Immature natural killer cell (primary cell): ENCODE measurements at regions not wholly inside any gene's neighbourhood (a gene's known extent, or its start where the extent isn't known, plus 50 kb on each side); places are given as distances from the start of the nearest gene placed in this dataset.

Experiments
- DNase-seq, 3 donors: peaks; one replicate each; pipeline ENCODE4 v3.0.0; 2022; ENCODE audit warnings: mixed read lengths in 1 of 3
- H3K27ac Mint-ChIP-seq, 6 donors: one replicate each; pipeline ENCODE4 v1.8.0; 2020; ENCODE audit warnings: mixed read lengths in 6 of 6, mild to moderate bottlenecking in 5 of 6, inconsistent platforms in 4 of 6, moderate library complexity in 3 of 6
- H3K27me3 Mint-ChIP-seq, 3 donors: one replicate each; pipeline ENCODE4 v1.8.0; 2020 to 2021; ENCODE audit warnings: low read depth in 3 of 3, mild to moderate bottlenecking in 3 of 3, mixed read lengths in 3 of 3, moderate library complexity in 3 of 3, inconsistent platforms in 1 of 3
- H3K36me3 Mint-ChIP-seq, 3 donors: one replicate each; pipeline ENCODE4 v1.8.0; 2020; ENCODE audit warnings: mixed read lengths in 3 of 3, inconsistent platforms in 2 of 3, mild to moderate bottlenecking in 2 of 3
- H3K4me1 Mint-ChIP-seq, 2 donors: one replicate each; pipeline ENCODE4 v1.8.0; 2020; ENCODE audit warnings: inconsistent platforms in 2 of 2, mild to moderate bottlenecking in 2 of 2, mixed read lengths in 2 of 2, moderate library complexity in 1 of 2
- H3K4me3 Mint-ChIP-seq, 5 donors: one replicate each; pipeline ENCODE4 v1.8.0; 2020; ENCODE audit warnings: mild to moderate bottlenecking in 5 of 5, mixed read lengths in 5 of 5, inconsistent platforms in 3 of 5, moderate library complexity in 3 of 5
- H3K9me3 Mint-ChIP-seq, 6 donors: one replicate each; pipeline ENCODE4 v1.8.0; 2020; ENCODE audit warnings: mild to moderate bottlenecking in 6 of 6, mixed read lengths in 6 of 6, inconsistent platforms in 4 of 6, moderate library complexity in 3 of 6

GRCh38 chr20:17077030-17077429 lies 149.8 kb upstream of the PCSK2 start:
- Mint-ChIP-seq H3K4me1 (no peaks in the 10 kb centered on the region), H3K9me3 (peaks cover 0 to 10% (median 1%) of the 10 kb centered on the region in 6 donors), H3K36me3 (no peaks in the 10 kb centered on the region), H3K27me3 (peaks cover 0 to 7% (median 5%) of the 10 kb centered on the region in 3 donors), H3K4me3 (no peak overlapping the region), H3K27ac (no peak overlapping the region)
- DNase-seq: no peak

DNA sequence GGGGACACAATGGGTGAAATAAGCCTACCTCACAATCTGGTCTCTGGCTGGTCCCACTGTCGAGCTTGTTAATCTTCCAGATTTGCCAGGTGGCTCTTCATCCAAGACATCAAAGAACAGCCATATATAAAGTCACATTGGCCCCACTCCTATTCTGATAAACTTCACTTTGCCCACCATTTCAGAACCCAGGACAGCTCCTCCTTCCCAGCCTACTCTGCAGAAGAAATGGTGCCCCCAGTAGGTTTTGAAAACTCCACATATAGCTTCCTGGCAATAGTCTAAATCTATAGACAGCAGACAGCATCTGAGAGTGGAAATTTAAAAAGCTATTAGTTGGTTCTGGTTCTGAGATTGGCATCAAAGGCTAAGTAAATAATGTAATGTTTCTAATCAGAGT lies 143.1 kb upstream of the PCSK2 start:
- peaks cover 0 to 7% (median 5%) of the 10 kb centered on the region in 3 donors for H3K27me3 Mint-ChIP-seq
- no peak for DNase-seq
- no peaks in the 10 kb centered on the region for H3K36me3 Mint-ChIP-seq
- H3K27ac Mint-ChIP-seq: no peak overlapping the region
- H3K9me3 Mint-ChIP-seq: peaks cover 0 to 14% (median 5%) of the 10 kb centered on the region in 6 donors
- no peak overlapping the region for H3K4me3 Mint-ChIP-seq
- no peaks in the 10 kb centered on the region for H3K4me1 Mint-ChIP-seq

DNA sequence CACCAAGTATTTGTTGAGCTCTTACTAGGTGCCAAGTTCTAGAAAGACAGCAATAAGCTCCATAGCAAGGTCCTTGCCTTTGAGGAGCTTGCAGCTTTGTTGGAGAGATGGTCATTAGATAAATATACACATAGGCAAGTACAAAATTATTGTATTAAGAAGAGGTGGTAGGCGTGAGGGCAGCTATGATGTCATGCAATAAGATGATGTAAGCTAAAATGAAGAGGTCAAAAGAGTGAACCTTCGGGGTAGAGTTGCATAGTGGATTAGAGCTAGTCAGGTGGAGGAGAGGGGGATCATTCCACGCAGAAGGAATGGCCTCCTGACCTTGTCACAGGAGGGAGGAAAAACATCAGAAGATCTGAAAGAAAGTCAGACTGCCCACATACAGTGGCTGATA lies 141.9 kb upstream of the PCSK2 start:
- no peak for DNase-seq
- Mint-ChIP-seq H3K4me3 (no peak overlapping the region), H3K4me1 (no peaks in the 10 kb centered on the region), H3K36me3 (no peaks in the 10 kb centered on the region), H3K27me3 (peaks cover 0 to 7% (median 5%) of the 10 kb centered on the region in 3 donors), H3K27ac (no peak overlapping the region), H3K9me3 (peaks cover 0 to 14% (median 5%) of the 10 kb centered on the region in 6 donors)

DNA sequence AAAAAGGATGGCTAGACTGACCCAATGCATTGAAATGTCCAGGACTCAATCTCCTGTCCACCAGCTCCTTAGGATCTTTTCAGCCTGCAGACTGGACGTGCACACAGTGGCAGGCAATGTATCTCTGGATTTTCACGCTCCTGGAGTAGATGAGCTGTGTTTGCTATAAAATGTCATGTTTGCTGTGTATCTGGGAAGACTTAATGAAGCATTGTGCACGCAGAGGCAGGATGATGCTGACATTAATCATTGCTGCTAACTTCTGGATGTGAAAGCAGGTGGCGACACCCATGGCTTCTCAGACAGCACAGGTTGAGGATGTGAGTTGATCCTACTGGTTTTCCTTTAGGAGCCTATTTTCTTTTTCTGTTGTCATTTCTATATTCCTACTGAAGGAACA lies 133.1 kb upstream of the PCSK2 start:
- Mint-ChIP-seq H3K27me3 (peaks cover 0 to 2% (median 0%) of the 10 kb centered on the region in 3 donors), H3K9me3 (peaks cover 0 to 9% (median 2%) of the 10 kb centered on the region in 6 donors), H3K36me3 (no peaks in the 10 kb centered on the region), H3K4me1 (no peaks in the 10 kb centered on the region), H3K4me3 (no peak overlapping the region), H3K27ac (no peak overlapping the region)
- no peak for DNase-seq

DNA sequence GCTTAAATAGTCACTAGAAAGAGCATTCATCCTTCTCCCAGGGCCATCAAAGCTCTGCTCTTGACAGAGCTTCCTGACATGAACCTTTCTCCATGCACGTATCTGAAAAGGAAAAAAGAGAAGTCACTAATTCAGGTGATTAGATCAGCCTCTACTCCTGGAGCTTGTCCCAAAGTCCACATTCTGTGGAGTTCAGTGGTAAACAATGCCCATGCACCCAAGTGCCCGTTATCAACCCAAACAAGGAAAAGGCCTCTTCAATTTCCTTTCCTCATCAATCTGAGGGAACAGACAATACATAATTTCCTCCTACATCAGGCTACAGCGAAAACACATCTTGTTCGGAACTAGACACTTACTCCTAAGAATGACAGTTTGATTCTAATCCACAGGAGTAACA lies 129.2 kb upstream of the PCSK2 start:
- no peak overlapping the region for H3K4me3 Mint-ChIP-seq

GRCh38 chr20:17100506-17100905 lies 126.3 kb upstream of the PCSK2 start:
- Mint-ChIP-seq H3K36me3 (no peaks in the 10 kb centered on the region), H3K27me3 (peaks cover 0 to 3% (median 0%) of the 10 kb centered on the region in 3 donors), H3K4me1 (no peaks in the 10 kb centered on the region), H3K4me3 (no peak overlapping the region), H3K27ac (no peak overlapping the region), H3K9me3 (peaks cover 0 to 6% (median 3%) of the 10 kb centered on the region in 6 donors)
- no peak for DNase-seq

More for the DNA sequence above, 129.2 kb upstream of the PCSK2 start:
- H3K36me3 Mint-ChIP-seq: no peaks in the 10 kb centered on the region
- DNase-seq: no peak
- H3K27me3 Mint-ChIP-seq: peaks cover 0 to 3% (median 2%) of the 10 kb centered on the region in 3 donors
- H3K27ac Mint-ChIP-seq: no peak overlapping the region
- H3K9me3 Mint-ChIP-seq: peaks cover 0 to 4% (median 3%) of the 10 kb centered on the region in 6 donors
- H3K4me1 Mint-ChIP-seq: no peaks in the 10 kb centered on the region

GRCh38 chr20:17107127-17107526 lies 119.7 kb upstream of the PCSK2 start:
- H3K36me3 Mint-ChIP-seq: no peaks in the 10 kb centered on the region
- H3K27ac Mint-ChIP-seq: no peak overlapping the region
- no peak overlapping the region for H3K4me3 Mint-ChIP-seq
- peaks cover 0 to 14% (median 5%) of the 10 kb centered on the region in 6 donors for H3K9me3 Mint-ChIP-seq
- DNase-seq: no peak
- no peaks in the 10 kb centered on the region for H3K4me1 Mint-ChIP-seq
- no peaks in the 10 kb centered on the region for H3K27me3 Mint-ChIP-seq

DNA sequence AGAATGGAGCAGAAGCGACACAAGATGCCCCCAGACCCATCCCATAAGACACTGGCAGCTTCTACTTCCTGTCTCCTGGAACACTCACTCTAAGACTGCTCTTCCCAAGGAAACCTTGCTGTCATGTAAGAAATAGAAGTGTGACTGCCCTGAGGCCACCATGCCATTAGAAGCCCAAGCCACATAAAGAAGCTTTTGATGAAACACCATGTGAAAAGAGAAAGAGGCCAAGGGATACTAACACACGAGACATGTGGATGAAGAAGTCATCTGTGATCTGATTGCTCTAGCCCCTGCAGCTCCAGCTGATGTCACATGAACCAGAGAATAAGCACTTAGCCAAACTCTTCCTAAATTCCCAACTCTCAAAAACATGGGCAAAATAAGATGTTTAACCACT lies 117.9 kb upstream of the PCSK2 start:
- Mint-ChIP-seq H3K27ac (no peak overlapping the region), H3K4me3 (no peak overlapping the region)

DNA sequence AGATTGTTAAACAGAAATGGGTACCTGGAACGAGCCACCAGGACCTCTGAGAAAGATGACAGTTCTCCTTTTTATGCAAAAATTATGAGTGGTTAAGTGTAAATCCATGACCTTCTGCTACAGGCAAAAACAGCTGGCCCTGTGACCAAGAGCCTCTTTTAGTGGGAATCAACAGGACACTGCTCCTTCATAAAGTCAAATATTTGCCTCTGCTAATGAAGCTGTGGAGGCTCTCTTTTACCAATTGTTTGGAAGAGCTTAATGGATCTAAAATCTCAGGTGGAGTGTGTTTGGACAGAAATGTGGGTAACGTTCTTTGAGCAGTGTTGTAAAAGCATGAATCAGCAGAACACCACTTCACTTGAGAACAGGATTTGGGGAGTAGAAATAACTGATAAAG lies 117.5 kb upstream of the PCSK2 start:
- DNase-seq: no peak
- Mint-ChIP-seq H3K9me3 (peaks cover 0 to 14% (median 5%) of the 10 kb centered on the region in 6 donors), H3K27me3 (no peaks in the 10 kb centered on the region), H3K36me3 (no peaks in the 10 kb centered on the region), H3K27ac (no peak overlapping the region), H3K4me3 (no peak overlapping the region), H3K4me1 (no peaks in the 10 kb centered on the region)

More for the DNA sequence above, 117.9 kb upstream of the PCSK2 start:
- H3K27me3 Mint-ChIP-seq: no peaks in the 10 kb centered on the region
- H3K36me3 Mint-ChIP-seq: no peaks in the 10 kb centered on the region
- no peak for DNase-seq
- H3K9me3 Mint-ChIP-seq: peaks cover 0 to 14% (median 5%) of the 10 kb centered on the region in 6 donors
- H3K4me1 Mint-ChIP-seq: no peaks in the 10 kb centered on the region

GRCh38 chr20:17128206-17128605 lies 98.6 kb upstream of the PCSK2 start:
- H3K27ac Mint-ChIP-seq: no peak overlapping the region
- H3K4me3 Mint-ChIP-seq: no peak overlapping the region
- H3K9me3 Mint-ChIP-seq: peaks cover 0 to 5% (median 0%) of the 10 kb centered on the region in 6 donors
- H3K27me3 Mint-ChIP-seq: no peaks in the 10 kb centered on the region
- H3K4me1 Mint-ChIP-seq: no peaks in the 10 kb centered on the region
- no peak for DNase-seq
- H3K36me3 Mint-ChIP-seq: no peaks in the 10 kb centered on the region

DNA sequence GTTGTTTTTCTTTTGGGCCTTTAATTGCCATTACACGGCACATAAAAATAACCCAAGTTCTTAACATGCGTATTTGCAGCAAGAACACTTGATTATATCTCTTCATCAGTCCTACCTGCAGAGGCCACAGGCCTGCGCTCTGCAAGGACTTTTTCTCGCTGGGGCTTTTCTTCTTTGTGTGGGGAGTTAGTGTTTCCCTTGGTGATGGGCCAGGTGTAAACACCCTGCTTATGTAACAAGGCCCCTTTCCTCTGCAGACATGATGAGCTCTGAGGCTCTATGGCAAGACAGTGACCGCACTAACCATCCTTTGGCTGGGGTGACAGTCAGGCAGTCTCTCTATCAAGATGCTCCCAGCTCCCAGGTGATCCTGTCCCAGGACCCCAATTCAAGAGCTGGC lies 97.8 kb upstream of the PCSK2 start:
- Mint-ChIP-seq H3K27me3 (no peaks in the 10 kb centered on the region), H3K27ac (no peak overlapping the region), H3K4me3 (no peak overlapping the region), H3K36me3 (no peaks in the 10 kb centered on the region), H3K9me3 (peaks cover 0 to 5% (median 0%) of the 10 kb centered on the region in 6 donors), H3K4me1 (no peaks in the 10 kb centered on the region)
- DNase-seq: no peak

DNA sequence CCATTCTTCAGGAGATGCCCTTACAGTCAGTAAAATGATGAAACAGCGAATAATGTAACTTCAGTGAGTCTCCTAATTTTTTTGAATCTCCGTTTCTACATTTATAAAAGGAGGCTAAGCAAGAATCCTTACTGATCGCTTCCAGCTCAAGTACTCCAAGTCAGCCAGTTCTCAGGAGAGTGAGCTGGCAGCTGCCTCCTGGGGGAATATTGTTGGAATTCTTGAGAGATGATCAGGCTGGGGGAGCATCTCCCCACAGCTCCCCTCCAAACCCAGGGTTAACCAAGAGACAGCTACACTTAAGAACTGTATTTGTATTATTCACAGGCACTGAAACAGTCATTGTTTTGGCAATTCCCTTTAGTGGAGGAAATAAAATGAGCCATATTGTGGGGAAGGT lies 89.1 kb upstream of the PCSK2 start:
- no peak for DNase-seq
- Mint-ChIP-seq H3K4me1 (no peaks in the 10 kb centered on the region), H3K27me3 (no peaks in the 10 kb centered on the region), H3K4me3 (no peak overlapping the region), H3K27ac (no peak overlapping the region), H3K36me3 (no peaks in the 10 kb centered on the region), H3K9me3 (peaks cover 0 to 11% (median 5%) of the 10 kb centered on the region in 6 donors)

- peaks cover 0 to 11% (median 5%) of the 10 kb centered on the region in 6 donors for H3K9me3 Mint-ChIP-seq
- no peaks in the 10 kb centered on the region for H3K27me3 Mint-ChIP-seq
- H3K36me3 Mint-ChIP-seq: no peaks in the 10 kb centered on the region
- no peak overlapping the region for H3K4me3 Mint-ChIP-seq
- no peak for DNase-seq
- H3K27ac Mint-ChIP-seq: no peak overlapping the region
- H3K4me1 Mint-ChIP-seq: no peaks in the 10 kb centered on the region
Measured at GRCh38 chr20:17138237-17138636, 88.6 kb upstream of the PCSK2 start.

DNA sequence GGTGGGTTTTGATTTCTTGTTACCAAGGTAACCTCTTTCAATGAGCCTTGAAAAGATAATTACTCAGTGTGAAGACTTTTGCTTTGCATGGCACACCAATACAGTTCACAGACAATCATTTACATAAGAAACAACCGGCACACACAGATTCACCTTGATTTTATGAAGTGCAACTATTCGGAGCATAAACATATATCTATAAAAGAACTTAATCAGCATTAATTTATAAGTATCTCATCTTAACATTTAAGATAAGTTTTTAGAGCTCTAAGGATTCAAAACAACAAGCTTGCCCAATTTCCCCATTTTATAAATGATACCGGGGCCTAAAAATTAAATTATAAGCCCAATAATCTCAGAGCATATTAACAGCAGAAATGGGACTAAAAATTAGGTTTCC lies 85.9 kb upstream of the PCSK2 start:
- H3K9me3 Mint-ChIP-seq: peaks cover 0 to 11% (median 6%) of the 10 kb centered on the region in 6 donors
- peaks cover 0 to 2% (median 0%) of the 10 kb centered on the region in 3 donors for H3K27me3 Mint-ChIP-seq
- no peak for DNase-seq
- H3K27ac Mint-ChIP-seq: no peak overlapping the region
- H3K36me3 Mint-ChIP-seq: no peaks in the 10 kb centered on the region
- H3K4me3 Mint-ChIP-seq: no peak overlapping the region
- H3K4me1 Mint-ChIP-seq: no peaks in the 10 kb centered on the region

- Mint-ChIP-seq H3K27me3 (peaks cover 0 to 2% (median 0%) of the 10 kb centered on the region in 3 donors), H3K9me3 (peaks cover 0 to 11% (median 6%) of the 10 kb centered on the region in 6 donors), H3K4me1 (no peaks in the 10 kb centered on the region), H3K36me3 (no peaks in the 10 kb centered on the region), H3K27ac (no peak overlapping the region), H3K4me3 (no peak overlapping the region)
- no peak for DNase-seq
Measured at GRCh38 chr20:17141568-17141967, 85.3 kb upstream of the PCSK2 start.
